A549 (cell line): ENCODE measurements at regions not wholly inside any gene's neighbourhood (a gene's known extent, or its start where the extent isn't known, plus 50 kb on each side); places are given as distances from the start of the nearest gene placed in this dataset.

Experiments
- CEBPB ChIP-seq, 2 experiments: fragments of >200 bp in 1 of 2; sonication (Bioruptor Twin) in 1 of 2; formaldehyde crosslinking in 1 of 2; IDR thresholded peaks; 2 replicates each; pipeline ENCODE4 v1.6.1; 2012 to 2016
- CHD2 ChIP-seq: fragments of 150-350 bp; IDR thresholded peaks from 2 replicates; pipeline ENCODE4 v1.6.1; 2014; ENCODE audit warnings: low read length; ENCODE audit not compliant: partially characterized antibody
- E2F6 ChIP-seq: IDR thresholded peaks from 2 replicates; pipeline ENCODE4 v1.6.1; 2012; ENCODE audit warnings: low read depth, borderline replicate concordance
- GATA3 ChIP-seq: IDR thresholded peaks from 2 replicates; pipeline ENCODE4 v1.6.1; 2012; ENCODE audit warnings: borderline replicate concordance
- HMGXB4 ChIP-seq: fragments of 250-450 bp; sonication (Bioruptor Pico); IDR thresholded peaks from 2 replicates; pipeline ENCODE4 v1.5.0; 2021; ENCODE audit warnings: mild to moderate bottlenecking, moderate library complexity, borderline replicate concordance
- MYC ChIP-seq: IDR thresholded peaks from 2 replicates; pipeline ENCODE4 v1.6.1; 2012; ENCODE audit warnings: mild to moderate bottlenecking, inconsistent platforms, low read length, improper control_type of control experiment, borderline replicate concordance
- POLR2A ChIP-seq: IDR thresholded peaks from 2 replicates; pipeline ENCODE4 v1.6.1; 2012; ENCODE audit warnings: mild to moderate bottlenecking, low read length
- POLR2AphosphoS2 ChIP-seq: conservative IDR thresholded peaks from 2 replicates; pipeline ENCODE4 v1.6.1; 2012; ENCODE audit warnings: low read length, improper control_type of control experiment, inconsistent platforms
- TP53 ChIP-seq: fragments of 250-450 bp; sonication (Bioruptor Pico); IDR thresholded peaks from 2 replicates; pipeline ENCODE4 v1.5.0; 2021; ENCODE audit warnings: mild to moderate bottlenecking, moderate library complexity
- TF ChIP-seq, protein P1 (sequence below): fragments of >200 bp; sonication (Bioruptor Twin); formaldehyde crosslinking; IDR thresholded peaks from 3 replicates; pipeline ENCODE4 v1.5.1; 2016

DNA sequence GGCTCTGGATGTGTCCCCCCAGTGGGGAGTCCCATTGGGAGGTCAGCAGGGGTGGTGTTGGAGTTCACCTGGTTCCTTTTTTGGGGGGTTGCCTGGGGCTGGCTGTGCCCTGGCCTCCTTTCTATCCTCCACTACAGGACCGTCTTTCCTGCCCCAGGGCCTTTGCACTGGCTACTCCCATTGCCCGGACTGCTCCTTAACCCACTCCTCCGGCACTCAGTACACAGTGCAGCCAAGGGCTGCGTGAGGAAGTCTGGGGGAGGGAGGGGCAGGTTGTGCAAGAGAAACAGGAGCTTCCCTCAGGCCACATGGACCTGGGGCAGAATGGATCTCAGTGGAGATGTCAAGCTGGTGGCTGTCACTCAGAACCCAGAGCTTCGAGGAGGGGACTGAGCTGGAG is 429.3 kb upstream of the SULF2 start:
- TF ChIP-seq POLR2A = no peak
- TF ChIP-seq CEBPB (IDR thresholded peaks at IDR 0.05) = no peak
- TF ChIP-seq, protein P1, sequence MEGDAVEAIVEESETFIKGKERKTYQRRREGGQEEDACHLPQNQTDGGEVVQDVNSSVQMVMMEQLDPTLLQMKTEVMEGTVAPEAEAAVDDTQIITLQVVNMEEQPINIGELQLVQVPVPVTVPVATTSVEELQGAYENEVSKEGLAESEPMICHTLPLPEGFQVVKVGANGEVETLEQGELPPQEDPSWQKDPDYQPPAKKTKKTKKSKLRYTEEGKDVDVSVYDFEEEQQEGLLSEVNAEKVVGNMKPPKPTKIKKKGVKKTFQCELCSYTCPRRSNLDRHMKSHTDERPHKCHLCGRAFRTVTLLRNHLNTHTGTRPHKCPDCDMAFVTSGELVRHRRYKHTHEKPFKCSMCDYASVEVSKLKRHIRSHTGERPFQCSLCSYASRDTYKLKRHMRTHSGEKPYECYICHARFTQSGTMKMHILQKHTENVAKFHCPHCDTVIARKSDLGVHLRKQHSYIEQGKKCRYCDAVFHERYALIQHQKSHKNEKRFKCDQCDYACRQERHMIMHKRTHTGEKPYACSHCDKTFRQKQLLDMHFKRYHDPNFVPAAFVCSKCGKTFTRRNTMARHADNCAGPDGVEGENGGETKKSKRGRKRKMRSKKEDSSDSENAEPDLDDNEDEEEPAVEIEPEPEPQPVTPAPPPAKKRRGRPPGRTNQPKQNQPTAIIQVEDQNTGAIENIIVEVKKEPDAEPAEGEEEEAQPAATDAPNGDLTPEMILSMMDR = no peak
- no peak for TF ChIP-seq E2F6
- no peak for TF ChIP-seq CHD2
- TF ChIP-seq MYC = no peak
- no peak for TF ChIP-seq GATA3
- TF ChIP-seq POLR2AphosphoS2 = no peak
- no peak for TF ChIP-seq HMGXB4 (CRISPR knock-in tag)
- TF ChIP-seq TP53 = no peak
